PFSK-1 (cell line): ENCODE measurements at regions not wholly inside any gene's neighbourhood (a gene's known extent, or its start where the extent isn't known, plus 50 kb on each side); places are given as distances from the start of the nearest gene placed in this dataset.

Experiments
- FOXP2 ChIP-seq: optimal IDR thresholded peaks from 2 replicates; pipeline ENCODE3; 2011; ENCODE audit warnings: borderline replicate concordance, control low read depth, inconsistent platforms; ENCODE audit not compliant: insufficient read depth; ENCODE audit errors: extremely low read length, extremely low read depth
- POLR2AphosphoS5 ChIP-seq: IDR thresholded peaks from 2 replicates; pipeline ENCODE4 v1.6.1; 2012; ENCODE audit warnings: low read depth, mild to moderate bottlenecking, control low read depth, low read length, moderate library complexity
- SIN3A ChIP-seq: IDR thresholded peaks from 2 replicates; pipeline ENCODE4 v1.6.1; 2012; ENCODE audit warnings: mild to moderate bottlenecking, low read length, moderate library complexity, borderline replicate concordance; ENCODE audit not compliant: insufficient read depth
- TAF1 ChIP-seq: IDR thresholded peaks from 2 replicates; pipeline ENCODE4 v1.6.1; 2012; ENCODE audit warnings: low read length, control low read depth, borderline replicate concordance; ENCODE audit not compliant: insufficient read depth
- TF ChIP-seq, protein P1 (sequence below), 2 experiments: IDR thresholded peaks; 2 replicates each; pipeline versions ENCODE4 v1.6.1 to v1.8.0; 2011 to 2012; ENCODE audit warnings: low read depth in 2 of 2, low read length in 2 of 2, control low read depth in 1 of 2, inconsistent platforms in 1 of 2, mild to moderate bottlenecking in 1 of 2, moderate library complexity in 1 of 2; ENCODE audit not compliant: insufficient read depth in 1 of 2

DNA sequence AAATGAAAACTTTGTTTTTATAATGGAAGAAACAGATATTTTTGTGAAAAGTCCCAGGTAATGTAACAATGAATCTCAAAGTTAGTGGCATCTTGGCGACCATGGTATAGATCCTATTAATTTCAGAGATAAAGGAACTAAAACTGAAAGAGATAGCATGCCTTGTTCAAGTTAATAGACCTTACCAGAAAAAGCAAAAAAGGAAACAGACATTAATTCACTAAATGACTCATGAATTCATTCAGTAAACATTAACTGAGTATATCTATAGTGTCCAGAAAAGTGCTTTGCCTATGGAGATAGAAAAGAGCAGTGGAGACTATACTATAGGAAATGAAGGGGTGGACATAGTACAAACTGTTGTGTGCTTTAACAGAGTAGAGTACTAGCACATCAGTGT, 763.3 kb downstream of the TRIB2 start:
- TF ChIP-seq FOXP2 (no peak), POLR2AphosphoS5 (no peak), TAF1 (no peak), SIN3A (no peak)
- TF ChIP-seq, protein P1, sequence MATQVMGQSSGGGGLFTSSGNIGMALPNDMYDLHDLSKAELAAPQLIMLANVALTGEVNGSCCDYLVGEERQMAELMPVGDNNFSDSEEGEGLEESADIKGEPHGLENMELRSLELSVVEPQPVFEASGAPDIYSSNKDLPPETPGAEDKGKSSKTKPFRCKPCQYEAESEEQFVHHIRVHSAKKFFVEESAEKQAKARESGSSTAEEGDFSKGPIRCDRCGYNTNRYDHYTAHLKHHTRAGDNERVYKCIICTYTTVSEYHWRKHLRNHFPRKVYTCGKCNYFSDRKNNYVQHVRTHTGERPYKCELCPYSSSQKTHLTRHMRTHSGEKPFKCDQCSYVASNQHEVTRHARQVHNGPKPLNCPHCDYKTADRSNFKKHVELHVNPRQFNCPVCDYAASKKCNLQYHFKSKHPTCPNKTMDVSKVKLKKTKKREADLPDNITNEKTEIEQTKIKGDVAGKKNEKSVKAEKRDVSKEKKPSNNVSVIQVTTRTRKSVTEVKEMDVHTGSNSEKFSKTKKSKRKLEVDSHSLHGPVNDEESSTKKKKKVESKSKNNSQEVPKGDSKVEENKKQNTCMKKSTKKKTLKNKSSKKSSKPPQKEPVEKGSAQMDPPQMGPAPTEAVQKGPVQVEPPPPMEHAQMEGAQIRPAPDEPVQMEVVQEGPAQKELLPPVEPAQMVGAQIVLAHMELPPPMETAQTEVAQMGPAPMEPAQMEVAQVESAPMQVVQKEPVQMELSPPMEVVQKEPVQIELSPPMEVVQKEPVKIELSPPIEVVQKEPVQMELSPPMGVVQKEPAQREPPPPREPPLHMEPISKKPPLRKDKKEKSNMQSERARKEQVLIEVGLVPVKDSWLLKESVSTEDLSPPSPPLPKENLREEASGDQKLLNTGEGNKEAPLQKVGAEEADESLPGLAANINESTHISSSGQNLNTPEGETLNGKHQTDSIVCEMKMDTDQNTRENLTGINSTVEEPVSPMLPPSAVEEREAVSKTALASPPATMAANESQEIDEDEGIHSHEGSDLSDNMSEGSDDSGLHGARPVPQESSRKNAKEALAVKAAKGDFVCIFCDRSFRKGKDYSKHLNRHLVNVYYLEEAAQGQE (IDR thresholded peaks at IDR 0.05; ENCODE audit: insufficient read depth in 1 of 2, low read depth in 2 of 2, low read length in 2 of 2) = no peak

DNA sequence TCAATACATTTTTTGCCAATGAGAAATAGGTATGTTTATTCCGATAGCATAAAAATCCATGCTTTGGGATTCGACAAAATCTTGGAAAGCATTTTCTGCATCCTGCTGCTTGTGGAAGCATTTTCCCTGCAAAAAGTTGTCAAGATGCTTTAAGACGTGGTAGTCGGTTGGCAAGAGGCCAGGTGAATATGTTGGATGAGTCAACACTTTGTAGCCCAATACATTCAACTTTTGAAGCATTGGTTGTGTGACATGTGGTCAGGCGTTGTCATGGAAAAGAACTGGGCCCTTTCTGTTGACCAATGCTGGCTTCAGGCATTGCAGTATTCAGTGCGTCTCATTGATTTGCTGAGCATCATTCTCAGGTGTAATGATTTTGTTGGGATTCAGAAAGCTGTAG, 764.5 kb downstream of the TRIB2 start:
- TF ChIP-seq POLR2AphosphoS5 (no peak), SIN3A (no peak), FOXP2 (no peak), TAF1 (no peak)
- TF ChIP-seq, protein P1 (IDR thresholded peaks at IDR 0.05; ENCODE audit: insufficient read depth in 1 of 2, low read depth in 2 of 2, low read length in 2 of 2) = no peak

DNA sequence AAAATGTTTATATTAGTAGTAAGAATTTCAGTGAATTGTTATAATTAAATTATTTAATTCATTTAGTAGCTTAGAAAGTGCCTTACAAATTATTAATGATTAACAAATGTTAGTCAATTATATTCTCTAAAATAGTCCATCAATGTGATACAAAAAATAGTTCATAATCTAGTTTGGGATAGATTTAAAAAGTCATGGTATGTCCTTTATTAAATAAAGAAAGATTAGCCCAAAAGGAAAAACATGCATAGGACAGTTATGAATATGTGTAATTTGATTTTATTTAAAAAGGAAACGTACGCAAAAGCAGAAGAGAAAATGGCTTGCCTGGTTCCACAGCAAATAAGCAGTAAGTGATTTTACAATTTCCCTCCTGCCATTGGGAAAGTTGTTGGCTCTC, 768.5 kb downstream of the TRIB2 start:
- TF ChIP-seq TAF1 = no peak
- TF ChIP-seq FOXP2 = no peak
- TF ChIP-seq, protein P1 (IDR thresholded peaks at IDR 0.05; ENCODE audit: insufficient read depth in 1 of 2, low read depth in 2 of 2, low read length in 2 of 2) = no peak
- no peak for TF ChIP-seq POLR2AphosphoS5
- no peak for TF ChIP-seq SIN3A

DNA sequence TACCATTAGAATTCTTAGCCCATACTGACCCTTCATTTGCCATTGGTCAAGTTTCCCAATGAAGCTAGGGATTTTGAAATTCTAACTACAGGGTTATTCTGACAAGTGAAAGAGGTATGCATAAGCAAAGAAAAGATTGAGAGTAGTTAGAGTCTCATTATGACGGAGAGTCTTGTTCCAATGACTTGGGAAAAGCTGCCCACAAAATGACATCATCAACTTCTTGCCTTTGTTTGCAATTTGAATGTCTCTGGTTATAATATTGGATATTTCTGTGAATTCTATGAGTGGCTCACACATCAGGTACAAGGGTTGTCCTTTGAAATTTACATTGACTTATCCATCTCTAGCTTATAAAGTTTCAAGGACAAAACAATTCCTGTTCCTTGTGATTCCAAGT, 772.2 kb downstream of the TRIB2 start:
- TF ChIP-seq FOXP2 = no peak
- TF ChIP-seq SIN3A = no peak
- TF ChIP-seq, protein P1 (IDR thresholded peaks at IDR 0.05; ENCODE audit: insufficient read depth in 1 of 2, low read depth in 2 of 2, low read length in 2 of 2) = no peak
- no peak for TF ChIP-seq POLR2AphosphoS5
- TF ChIP-seq TAF1 = no peak

DNA sequence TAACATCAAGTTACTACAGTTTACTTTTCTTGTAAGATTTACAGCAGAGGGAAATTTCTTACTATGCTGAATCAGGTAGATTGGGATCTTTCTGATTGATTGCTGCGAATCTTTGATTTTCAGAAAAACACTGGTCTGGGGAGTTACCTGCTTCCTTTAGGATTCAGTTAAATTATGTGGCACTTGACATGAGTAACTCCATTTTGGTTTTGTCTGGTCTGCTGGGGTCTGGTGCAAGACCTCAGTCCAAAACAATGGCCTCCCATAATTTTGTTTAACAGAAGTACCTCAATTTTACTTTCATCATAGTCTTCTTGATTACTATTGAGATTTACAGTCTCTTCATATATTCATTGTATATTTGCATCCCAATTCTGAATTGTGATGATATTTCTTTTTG, 775.5 kb downstream of the TRIB2 start:
- TF ChIP-seq TAF1 (no peak), SIN3A (no peak), FOXP2 (no peak), POLR2AphosphoS5 (no peak)
- TF ChIP-seq, protein P1 (IDR thresholded peaks at IDR 0.05; ENCODE audit: insufficient read depth in 1 of 2, low read depth in 2 of 2, low read length in 2 of 2) = no peak
